Kidney (tissue), 13 donors: ENCODE measurements at regions not wholly inside any gene's neighbourhood (a gene's known extent, or its start where the extent isn't known, plus 50 kb on each side); places are given as distances from the start of the nearest gene placed in this dataset.

Experiments
- DNase-seq, 5 donors: peaks; one replicate each; pipeline ENCODE4 v3.0.0-alpha.2; 2013 to 2020
- FAIRE-seq: peaks from 2 replicates; lab custom pipeline; 2012; peaks lifted over from hg19 to GRCh38; lab: Jason Lieb, UNC
- H3K27ac ChIP-seq, 2 donors: one replicate each; pipeline ENCODE4 v1.7.0; 2013; ENCODE audit warnings: low read depth in 2 of 2, low read length in 2 of 2, inconsistent platforms in 1 of 2
- H3K27me3 ChIP-seq: one replicate; pipeline ENCODE4 v1.7.1; 2013; ENCODE audit warnings: low read length, inconsistent platforms; ENCODE audit not compliant: control insufficient read depth, insufficient read depth
- H3K36me3 ChIP-seq, 3 donors: one replicate each; pipeline versions ENCODE4 v1.7.0 to v1.7.1; 2013; ENCODE audit warnings: low read length in 3 of 3, control low read depth in 1 of 3, inconsistent platforms in 1 of 3; ENCODE audit not compliant: insufficient read depth in 3 of 3, control insufficient read depth in 2 of 3
- H3K4me1 ChIP-seq, 3 donors: one replicate each; pipeline versions ENCODE4 v1.7.0 to v1.7.1; 2013; ENCODE audit warnings: low read length in 3 of 3, inconsistent platforms in 1 of 3, low read depth in 1 of 3; ENCODE audit not compliant: control insufficient read depth in 2 of 3, insufficient read depth in 2 of 3
- H3K4me3 ChIP-seq, 3 donors: one replicate each; pipeline versions ENCODE4 v1.7.0 to v1.8.1; 2013; ENCODE audit warnings: low read length in 3 of 3, control low read depth in 1 of 3, inconsistent platforms in 1 of 3
- H3K9ac ChIP-seq, 3 donors: one replicate each; pipeline versions ENCODE4 v1.7.0 to v1.7.1; 2013; ENCODE audit warnings: low read length in 3 of 3, control low read depth in 1 of 3, inconsistent platforms in 1 of 3
- H3K9me3 ChIP-seq, 3 donors: one replicate each; pipeline versions ENCODE4 v1.7.0 to v1.7.1; 2013; ENCODE audit warnings: low read length in 3 of 3, control low read depth in 1 of 3, inconsistent platforms in 1 of 3; ENCODE audit not compliant: control insufficient read depth in 2 of 3, insufficient read depth in 1 of 3
- intact Hi-C: fragments of 100-400 bp; cut with DNase I; formaldehyde crosslinking; loops from one replicate; pipeline ENCODE4 v1.11.1; 2022
- TF ChIP-seq, protein P1 (sequence below): IDR thresholded peaks from 3 replicates; pipeline ENCODE4 v1.5.1; 2012; ENCODE audit warnings: mild to moderate bottlenecking, moderate library complexity, borderline replicate concordance; ENCODE audit not compliant: insufficient read depth; ENCODE audit errors: extremely low read depth
- donor health status: control.
- donor health status: control.
- donor health status: control.
- donor health status: control.
- donor health status: control.
- donor health status: DM: yes; HTN: yes; CAD: no.
- donor health status: Normal renal cell carcinoma (clear cell type).

DNA sequence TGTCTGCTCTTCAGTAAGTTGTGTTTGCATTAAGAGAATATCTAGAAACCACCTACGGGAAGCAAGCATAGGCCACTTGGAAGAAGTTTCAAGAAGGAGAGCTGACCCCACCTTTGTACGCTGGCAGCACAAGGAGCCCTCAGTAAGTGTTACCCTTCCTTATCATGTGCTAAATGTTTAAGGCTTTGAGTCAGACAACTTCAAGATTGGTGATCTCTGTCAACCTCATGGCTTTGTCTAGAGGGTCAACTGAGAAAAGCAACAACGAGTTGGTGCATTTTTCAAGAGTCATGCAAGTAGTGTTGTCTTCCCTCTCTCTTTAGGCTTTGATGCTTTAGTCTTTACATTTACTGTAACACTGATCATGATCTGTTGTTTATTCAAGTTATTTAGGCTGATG lies 53.2 kb upstream of the SPTLC3 start:
- DNase-seq (no peak), FAIRE-seq (no peak)
- no peaks in the 10 kb centered on the region for H3K27me3 ChIP-seq
- no peaks in the 10 kb centered on the region for H3K36me3 ChIP-seq
- no peaks in the 10 kb centered on the region for H3K9me3 ChIP-seq
- no peak overlapping the region for H3K4me3 ChIP-seq
- no peak overlapping the region for H3K27ac ChIP-seq
- H3K4me1 ChIP-seq, result no peaks in the 10 kb centered on the region
- TF ChIP-seq, protein P1, sequence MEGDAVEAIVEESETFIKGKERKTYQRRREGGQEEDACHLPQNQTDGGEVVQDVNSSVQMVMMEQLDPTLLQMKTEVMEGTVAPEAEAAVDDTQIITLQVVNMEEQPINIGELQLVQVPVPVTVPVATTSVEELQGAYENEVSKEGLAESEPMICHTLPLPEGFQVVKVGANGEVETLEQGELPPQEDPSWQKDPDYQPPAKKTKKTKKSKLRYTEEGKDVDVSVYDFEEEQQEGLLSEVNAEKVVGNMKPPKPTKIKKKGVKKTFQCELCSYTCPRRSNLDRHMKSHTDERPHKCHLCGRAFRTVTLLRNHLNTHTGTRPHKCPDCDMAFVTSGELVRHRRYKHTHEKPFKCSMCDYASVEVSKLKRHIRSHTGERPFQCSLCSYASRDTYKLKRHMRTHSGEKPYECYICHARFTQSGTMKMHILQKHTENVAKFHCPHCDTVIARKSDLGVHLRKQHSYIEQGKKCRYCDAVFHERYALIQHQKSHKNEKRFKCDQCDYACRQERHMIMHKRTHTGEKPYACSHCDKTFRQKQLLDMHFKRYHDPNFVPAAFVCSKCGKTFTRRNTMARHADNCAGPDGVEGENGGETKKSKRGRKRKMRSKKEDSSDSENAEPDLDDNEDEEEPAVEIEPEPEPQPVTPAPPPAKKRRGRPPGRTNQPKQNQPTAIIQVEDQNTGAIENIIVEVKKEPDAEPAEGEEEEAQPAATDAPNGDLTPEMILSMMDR, result no peak
- intact Hi-C loops, result no loop called here
- no peak overlapping the region for H3K9ac ChIP-seq

DNA sequence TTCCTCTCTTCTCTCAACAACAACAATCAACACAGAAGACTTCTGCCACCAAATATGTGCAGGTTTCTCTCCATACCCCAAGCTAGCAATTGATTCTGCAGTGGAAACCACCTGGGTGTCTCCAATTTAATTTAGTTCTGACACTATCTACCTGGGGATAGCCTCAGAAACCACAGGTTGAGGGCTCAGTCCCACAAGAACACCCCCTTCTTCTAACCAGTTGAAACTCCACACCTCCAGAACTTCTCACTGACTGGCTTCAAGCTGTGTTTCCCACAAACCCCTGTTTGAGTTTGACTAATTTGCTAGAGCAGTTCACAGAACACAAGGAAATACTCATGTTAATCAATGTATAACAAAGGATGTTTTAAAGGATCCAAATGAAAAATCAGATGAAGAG lies 52.5 kb upstream of the SPTLC3 start:
- H3K36me3 ChIP-seq, result no peaks in the 10 kb centered on the region
- no peak for DNase-seq
- H3K27me3 ChIP-seq, result no peaks in the 10 kb centered on the region
- no peaks in the 10 kb centered on the region for H3K9me3 ChIP-seq
- no peak overlapping the region for H3K4me3 ChIP-seq
- FAIRE-seq, result no peak
- TF ChIP-seq, protein P1, result no peak
- H3K27ac ChIP-seq, result no peak overlapping the region
- no peak overlapping the region for H3K9ac ChIP-seq
- H3K4me1 ChIP-seq, result no peaks in the 10 kb centered on the region
- intact Hi-C loops, result no loop called here

DNA sequence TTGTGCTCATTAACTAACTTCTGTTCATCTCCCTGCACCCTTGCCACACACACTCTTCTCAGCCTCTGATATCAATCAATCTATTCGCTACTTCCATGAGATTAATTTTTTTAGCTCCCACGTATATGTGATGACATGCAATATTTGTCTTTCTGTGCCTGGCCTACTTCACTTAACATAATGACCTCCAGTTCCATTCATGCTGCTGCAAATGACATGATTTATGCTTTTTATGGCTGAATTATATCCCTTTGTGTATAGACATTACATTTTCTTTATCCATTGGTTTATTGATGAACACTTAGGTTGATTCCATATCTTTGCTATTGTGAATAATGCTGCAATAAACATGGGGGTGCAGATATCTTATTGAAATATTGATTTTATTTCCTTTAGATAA lies 50.8 kb upstream of the SPTLC3 start:
- intact Hi-C loops, result no loop called here
- no peak overlapping the region for H3K27ac ChIP-seq
- no peaks in the 10 kb centered on the region for H3K36me3 ChIP-seq
- TF ChIP-seq, protein P1, result no peak
- H3K27me3 ChIP-seq, result no peaks in the 10 kb centered on the region
- H3K9me3 ChIP-seq, result no peaks in the 10 kb centered on the region
- no peak overlapping the region for H3K9ac ChIP-seq
- H3K4me1 ChIP-seq, result no peaks in the 10 kb centered on the region
- no peak for FAIRE-seq
- no peak for DNase-seq
- H3K4me3 ChIP-seq, result no peak overlapping the region
